ENCODE measurements at regions not wholly inside any gene's neighbourhood (a gene's known extent, or its start where the extent isn't known, plus 50 kb on each side); places are given as distances from the start of the nearest gene placed in this dataset.
"Not testable (repeated sequence)": the region's sequence is repeated elsewhere in the genome, so short reads cannot be mapped to it uniquely, and the experiment has no call there.

DNA sequence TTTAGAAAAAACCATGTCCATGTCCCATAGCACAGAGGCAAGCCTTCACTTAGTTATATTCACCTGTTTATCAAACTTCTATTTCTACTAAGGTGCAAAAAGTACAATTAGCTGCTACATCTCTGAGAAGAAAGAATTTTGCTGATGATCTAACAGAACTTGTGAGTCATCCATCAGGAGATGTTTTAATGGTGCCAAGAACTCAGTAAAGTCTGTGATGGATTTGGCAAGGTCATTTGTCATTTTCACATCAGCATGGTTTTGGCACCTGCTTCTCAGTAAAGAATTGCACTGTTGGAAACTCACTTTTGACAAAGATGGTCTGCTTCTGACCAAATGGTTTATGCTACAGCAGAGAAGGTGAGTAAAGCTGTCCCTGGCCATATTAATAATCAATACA is 195.7 kb upstream of the TMEFF2 start:
- H3K4me3 ChIP-seq (ENCODE audit: low read length) = no peak overlapping the region

DNA sequence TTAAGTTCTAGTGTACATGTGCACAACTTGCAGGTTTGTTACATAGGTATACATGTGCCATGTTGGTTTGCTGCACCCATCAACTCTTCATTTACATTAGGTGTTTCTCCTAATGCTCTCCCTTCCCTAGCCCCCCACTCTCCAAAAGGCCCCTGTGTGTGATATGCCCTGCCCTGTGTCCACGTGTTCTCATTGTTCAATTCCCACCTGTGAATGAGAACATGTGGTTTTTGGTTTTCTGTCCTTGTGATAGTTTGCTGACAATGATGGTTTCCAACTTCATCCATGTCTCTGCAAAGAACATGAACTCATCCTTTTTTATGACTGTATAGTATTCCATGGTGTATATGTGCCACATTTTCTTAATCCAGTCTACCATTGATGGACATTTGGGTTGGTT is 189.5 kb upstream of the TMEFF2 start:
- H3K4me2 ChIP-seq (ENCODE audit: low read depth, low read length); H3K79me2 ChIP-seq (ENCODE audit: low read length); H3K9ac ChIP-seq (ENCODE audit: low read length); H3F3A ChIP-seq (ENCODE audit: insufficient read depth, low read length); H3K9me2 ChIP-seq (replicated peaks; ENCODE audit: insufficient read depth, low read length); H3K27ac ChIP-seq (ENCODE audit: low read length); DNase-seq; H3K27me3 ChIP-seq (replicated peaks; ENCODE audit: insufficient read depth, low read length); H3K36me3 ChIP-seq (replicated peaks; ENCODE audit: insufficient read depth, low read length); H2AFZ ChIP-seq (ENCODE audit: low read length); H3K4me1 ChIP-seq (ENCODE audit: low read length); H3K4me3 ChIP-seq (ENCODE audit: low read length); H3K9me3 ChIP-seq (replicated peaks; ENCODE audit: insufficient read depth, low read length); H4K20me1 ChIP-seq (ENCODE audit: insufficient read depth, low read length): not testable (repeated sequence)

More for the DNA sequence above, 195.7 kb upstream of the TMEFF2 start:
- no peak for DNase-seq
- no peaks in the 10 kb centered on the region for H3K79me2 ChIP-seq (ENCODE audit: low read length)
- no peak overlapping the region for H2AFZ ChIP-seq (ENCODE audit: low read length)
- no peak overlapping the region for H3K27ac ChIP-seq (ENCODE audit: low read length)
- no peaks in the 10 kb centered on the region for H3K4me1 ChIP-seq (ENCODE audit: low read length)
- H4K20me1 ChIP-seq (ENCODE audit: insufficient read depth, low read length) = no peaks in the 10 kb centered on the region
- H3K9me3 ChIP-seq (replicated peaks; ENCODE audit: insufficient read depth, low read length) = no peaks in the 10 kb centered on the region
- H3K27me3 ChIP-seq (replicated peaks; ENCODE audit: insufficient read depth, low read length) = no peaks in the 10 kb centered on the region
- no peak overlapping the region for H3K9ac ChIP-seq (ENCODE audit: low read length)
- H3K9me2 ChIP-seq (replicated peaks; ENCODE audit: insufficient read depth, low read length) = no peaks in the 10 kb centered on the region
- no peaks in the 10 kb centered on the region for H3F3A ChIP-seq (ENCODE audit: insufficient read depth, low read length)
- TF ChIP-seq, protein P1, sequence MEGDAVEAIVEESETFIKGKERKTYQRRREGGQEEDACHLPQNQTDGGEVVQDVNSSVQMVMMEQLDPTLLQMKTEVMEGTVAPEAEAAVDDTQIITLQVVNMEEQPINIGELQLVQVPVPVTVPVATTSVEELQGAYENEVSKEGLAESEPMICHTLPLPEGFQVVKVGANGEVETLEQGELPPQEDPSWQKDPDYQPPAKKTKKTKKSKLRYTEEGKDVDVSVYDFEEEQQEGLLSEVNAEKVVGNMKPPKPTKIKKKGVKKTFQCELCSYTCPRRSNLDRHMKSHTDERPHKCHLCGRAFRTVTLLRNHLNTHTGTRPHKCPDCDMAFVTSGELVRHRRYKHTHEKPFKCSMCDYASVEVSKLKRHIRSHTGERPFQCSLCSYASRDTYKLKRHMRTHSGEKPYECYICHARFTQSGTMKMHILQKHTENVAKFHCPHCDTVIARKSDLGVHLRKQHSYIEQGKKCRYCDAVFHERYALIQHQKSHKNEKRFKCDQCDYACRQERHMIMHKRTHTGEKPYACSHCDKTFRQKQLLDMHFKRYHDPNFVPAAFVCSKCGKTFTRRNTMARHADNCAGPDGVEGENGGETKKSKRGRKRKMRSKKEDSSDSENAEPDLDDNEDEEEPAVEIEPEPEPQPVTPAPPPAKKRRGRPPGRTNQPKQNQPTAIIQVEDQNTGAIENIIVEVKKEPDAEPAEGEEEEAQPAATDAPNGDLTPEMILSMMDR (IDR thresholded peaks at IDR 0.05; ENCODE audit: low read length) = no peak
- TF ChIP-seq EZH2phosphoT487 (IDR thresholded peaks at IDR 0.05; ENCODE audit: low read length) (no peak), EZH2 (optimal IDR thresholded peaks at IDR 0.05; ENCODE audit: low read depth, low read length) (no peak)
- no peak overlapping the region for H3K4me2 ChIP-seq (ENCODE audit: low read depth, low read length)
- H3K36me3 ChIP-seq (replicated peaks; ENCODE audit: insufficient read depth, low read length) = no peaks in the 10 kb centered on the region

DNA sequence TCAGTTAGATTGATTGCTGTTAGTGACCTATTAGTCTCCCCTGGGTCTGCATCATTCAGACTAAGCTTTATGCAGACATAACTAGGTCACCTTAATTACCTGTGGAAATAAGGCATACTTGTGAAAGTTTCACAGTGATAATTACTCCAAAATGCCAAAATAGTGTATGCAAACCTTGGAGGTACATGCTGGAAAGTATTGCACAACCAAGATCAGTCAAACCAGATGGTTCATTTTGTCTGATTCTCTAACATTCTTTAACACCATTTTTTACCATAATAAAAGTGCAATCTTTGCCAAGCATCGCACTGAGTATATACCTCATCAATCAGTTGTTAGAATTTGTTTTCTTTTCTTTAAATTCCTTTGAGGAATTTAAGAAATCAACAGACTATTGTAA is 186.3 kb upstream of the TMEFF2 start:
- H4K20me1 ChIP-seq (ENCODE audit: insufficient read depth, low read length) = no peaks in the 10 kb centered on the region
- TF ChIP-seq, protein P1 (IDR thresholded peaks at IDR 0.05; ENCODE audit: low read length) = no peak
- no peak for TF ChIP-seq EZH2 (optimal IDR thresholded peaks at IDR 0.05; ENCODE audit: low read depth, low read length)
- no peak for TF ChIP-seq EZH2phosphoT487 (IDR thresholded peaks at IDR 0.05; ENCODE audit: low read length)
- no peak for DNase-seq
- H3K36me3 ChIP-seq (replicated peaks; ENCODE audit: insufficient read depth, low read length) = no peaks in the 10 kb centered on the region
- no peak overlapping the region for H3K4me3 ChIP-seq (ENCODE audit: low read length)
- H3K9me3 ChIP-seq (replicated peaks; ENCODE audit: insufficient read depth, low read length) = no peaks in the 10 kb centered on the region
- H3K9ac ChIP-seq (ENCODE audit: low read length) = no peak overlapping the region
- H3K4me2 ChIP-seq (ENCODE audit: low read depth, low read length) = no peak overlapping the region
- H2AFZ ChIP-seq (ENCODE audit: low read length) = no peak overlapping the region
- H3F3A ChIP-seq (ENCODE audit: insufficient read depth, low read length) = no peaks in the 10 kb centered on the region
- no peaks in the 10 kb centered on the region for H3K4me1 ChIP-seq (ENCODE audit: low read length)
- H3K27me3 ChIP-seq (replicated peaks; ENCODE audit: insufficient read depth, low read length) = no peaks in the 10 kb centered on the region
- H3K9me2 ChIP-seq (replicated peaks; ENCODE audit: insufficient read depth, low read length) = no peaks in the 10 kb centered on the region
- no peak overlapping the region for H3K27ac ChIP-seq (ENCODE audit: low read length)
- H3K79me2 ChIP-seq (ENCODE audit: low read length) = no peaks in the 10 kb centered on the region

DNA sequence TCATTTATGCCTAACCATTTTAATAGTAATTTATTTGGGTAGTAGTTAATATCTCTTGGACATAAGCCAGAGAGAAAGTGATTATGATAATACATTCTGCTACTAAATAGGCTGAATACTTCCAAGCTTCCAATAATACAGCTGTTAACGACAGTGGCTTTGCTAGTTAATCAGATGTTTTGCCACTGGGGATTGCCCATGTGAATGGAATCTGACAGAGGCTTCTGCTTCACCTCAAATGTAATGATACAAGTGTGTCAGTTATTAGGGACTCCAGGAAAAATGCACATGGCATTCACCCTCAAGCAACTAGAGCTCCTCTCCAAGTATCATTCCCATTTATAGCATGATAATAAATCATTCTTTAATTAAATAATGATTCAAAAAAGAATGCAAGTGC is 185.0 kb upstream of the TMEFF2 start:
- H4K20me1 ChIP-seq (ENCODE audit: insufficient read depth, low read length) = no peaks in the 10 kb centered on the region
- H3K27me3 ChIP-seq (replicated peaks; ENCODE audit: insufficient read depth, low read length) = no peaks in the 10 kb centered on the region
- H3K9me3 ChIP-seq (replicated peaks; ENCODE audit: insufficient read depth, low read length) = no peaks in the 10 kb centered on the region
- no peaks in the 10 kb centered on the region for H3F3A ChIP-seq (ENCODE audit: insufficient read depth, low read length)
- H3K4me1 ChIP-seq (ENCODE audit: low read length) = no peaks in the 10 kb centered on the region
- DNase-seq = no peak
- no peaks in the 10 kb centered on the region for H3K79me2 ChIP-seq (ENCODE audit: low read length)
- no peaks in the 10 kb centered on the region for H3K9me2 ChIP-seq (replicated peaks; ENCODE audit: insufficient read depth, low read length)
- no peak overlapping the region for H2AFZ ChIP-seq (ENCODE audit: low read length)
- H3K27ac ChIP-seq (ENCODE audit: low read length) = no peak overlapping the region
- no peak overlapping the region for H3K4me2 ChIP-seq (ENCODE audit: low read depth, low read length)
- no peak overlapping the region for H3K4me3 ChIP-seq (ENCODE audit: low read length)
- no peak for TF ChIP-seq EZH2 (optimal IDR thresholded peaks at IDR 0.05; ENCODE audit: low read depth, low read length)
- no peak for TF ChIP-seq EZH2phosphoT487 (IDR thresholded peaks at IDR 0.05; ENCODE audit: low read length)
- TF ChIP-seq, protein P1 (IDR thresholded peaks at IDR 0.05; ENCODE audit: low read length) = no peak
- H3K9ac ChIP-seq (ENCODE audit: low read length) = no peak overlapping the region
- no peaks in the 10 kb centered on the region for H3K36me3 ChIP-seq (replicated peaks; ENCODE audit: insufficient read depth, low read length)
